ENCODE measurements at regions not wholly inside any gene's neighbourhood (a gene's known extent, or its start where the extent isn't known, plus 50 kb on each side); places are given as distances from the start of the nearest gene placed in this dataset.
A peak's percentile ranks its signal among the peaks of the same experiment; 100 is the strongest.

DNA sequence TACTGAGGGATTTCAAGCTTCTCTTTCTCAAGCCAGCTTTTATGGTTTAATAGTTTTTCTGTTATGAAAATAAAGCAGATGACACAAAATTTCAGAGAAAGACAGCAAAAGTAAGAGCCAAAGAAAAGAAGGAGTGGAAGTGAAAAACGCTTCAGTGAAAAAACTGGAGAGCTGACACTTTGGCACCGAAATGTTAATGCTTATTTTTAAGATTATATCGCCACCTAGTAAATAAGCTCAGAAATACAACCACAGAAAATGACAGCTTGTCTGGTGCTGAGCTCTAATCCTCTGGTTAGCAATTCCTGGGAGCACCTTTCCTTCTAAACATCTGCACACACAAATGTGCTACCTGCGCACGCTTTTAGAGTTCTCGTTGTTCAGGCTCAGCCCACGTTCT, 101.6 kb downstream of the ZPLD1 start:
- H3K36me3 ChIP-seq: no peaks in the 10 kb centered on the region
- no peaks in the 10 kb centered on the region for H3K27me3 ChIP-seq
- no peak overlapping the region for H3K27ac ChIP-seq
- intact Hi-C loops (cut with DNase I): loop anchor here (1.0 to 5.0 kb wide), 2 partner anchors 307 to 729 kb away; no protein-coding TSS in a partner anchor
- no peaks in the 10 kb centered on the region for H3K4me1 ChIP-seq
- no peak overlapping the region for H3K4me3 ChIP-seq
- TF ChIP-seq, protein P1, sequence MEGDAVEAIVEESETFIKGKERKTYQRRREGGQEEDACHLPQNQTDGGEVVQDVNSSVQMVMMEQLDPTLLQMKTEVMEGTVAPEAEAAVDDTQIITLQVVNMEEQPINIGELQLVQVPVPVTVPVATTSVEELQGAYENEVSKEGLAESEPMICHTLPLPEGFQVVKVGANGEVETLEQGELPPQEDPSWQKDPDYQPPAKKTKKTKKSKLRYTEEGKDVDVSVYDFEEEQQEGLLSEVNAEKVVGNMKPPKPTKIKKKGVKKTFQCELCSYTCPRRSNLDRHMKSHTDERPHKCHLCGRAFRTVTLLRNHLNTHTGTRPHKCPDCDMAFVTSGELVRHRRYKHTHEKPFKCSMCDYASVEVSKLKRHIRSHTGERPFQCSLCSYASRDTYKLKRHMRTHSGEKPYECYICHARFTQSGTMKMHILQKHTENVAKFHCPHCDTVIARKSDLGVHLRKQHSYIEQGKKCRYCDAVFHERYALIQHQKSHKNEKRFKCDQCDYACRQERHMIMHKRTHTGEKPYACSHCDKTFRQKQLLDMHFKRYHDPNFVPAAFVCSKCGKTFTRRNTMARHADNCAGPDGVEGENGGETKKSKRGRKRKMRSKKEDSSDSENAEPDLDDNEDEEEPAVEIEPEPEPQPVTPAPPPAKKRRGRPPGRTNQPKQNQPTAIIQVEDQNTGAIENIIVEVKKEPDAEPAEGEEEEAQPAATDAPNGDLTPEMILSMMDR (IDR thresholded peaks at IDR 0.05): peak; percentile 15 to 52 (median 18)
- H3K9me3 ChIP-seq: no peaks in the 10 kb centered on the region
- no peak for DNase-seq (ENCODE audit: low spot score in 2 of 2)

- Histone ChIP-seq H3K36me3 (no peaks in the 10 kb centered on the region), H3K27ac (no peak overlapping the region), H3K27me3 (no peaks in the 10 kb centered on the region), H3K9me3 (no peaks in the 10 kb centered on the region), H3K4me1 (no peaks in the 10 kb centered on the region), H3K4me3 (no peak overlapping the region)
- no peak for DNase-seq (ENCODE audit: low spot score in 2 of 2)
- intact Hi-C loops (cut with DNase I): loop anchor here (5.0 kb wide), 1 partner anchor 730 kb away; no protein-coding TSS in a partner anchor
- TF ChIP-seq, protein P1 (IDR thresholded peaks at IDR 0.05): no peak
Observed at GRCh38 chr3:102537123-102537522, 102.3 kb downstream of the ZPLD1 start.

DNA sequence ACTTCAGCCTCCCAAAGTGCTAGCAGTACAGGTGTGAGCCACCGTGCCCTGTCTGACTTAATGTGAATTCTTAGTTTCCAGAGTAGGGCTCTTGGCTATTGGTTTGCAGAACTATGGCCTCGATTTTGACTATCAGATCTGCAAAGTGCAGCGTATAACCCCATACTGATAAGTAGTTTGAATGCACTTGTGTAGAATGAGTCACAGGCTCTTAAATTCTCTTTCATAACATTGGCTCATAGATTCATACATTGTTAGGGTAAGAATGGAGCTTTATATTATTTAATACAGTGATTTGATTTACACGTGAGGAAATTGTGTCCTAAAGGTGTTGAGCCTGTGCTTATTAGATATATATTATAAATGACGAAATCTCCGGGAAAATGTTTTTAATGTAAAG, 109.9 kb downstream of the ZPLD1 start:
- intact Hi-C loops (cut with DNase I): no loop called here
- no peaks in the 10 kb centered on the region for H3K36me3 ChIP-seq
- TF ChIP-seq, protein P1 (IDR thresholded peaks at IDR 0.05): no peak

GRCh38 chr3:102545276-102545675, 110.5 kb downstream of the ZPLD1 start:
- H3K9me3 ChIP-seq: no peaks in the 10 kb centered on the region
- no peak overlapping the region for H3K4me3 ChIP-seq
- intact Hi-C loops (cut with DNase I): no loop called here
- DNase-seq (ENCODE audit: low spot score in 2 of 2): no peak
- TF ChIP-seq, protein P1 (IDR thresholded peaks at IDR 0.05): no peak
- H3K27ac ChIP-seq: no peak overlapping the region
- no peaks in the 10 kb centered on the region for H3K27me3 ChIP-seq
- H3K4me1 ChIP-seq: no peaks in the 10 kb centered on the region
- no peaks in the 10 kb centered on the region for H3K36me3 ChIP-seq

More for the DNA sequence above, 109.9 kb downstream of the ZPLD1 start:
- H3K27ac ChIP-seq: no peak overlapping the region
- H3K4me3 ChIP-seq: no peak overlapping the region
- DNase-seq (ENCODE audit: low spot score in 2 of 2): no peak
- H3K4me1 ChIP-seq: no peaks in the 10 kb centered on the region
- no peaks in the 10 kb centered on the region for H3K9me3 ChIP-seq
- H3K27me3 ChIP-seq: no peaks in the 10 kb centered on the region

GRCh38 chr3:102553876-102554275, 119.1 kb downstream of the ZPLD1 start:
- TF ChIP-seq, protein P1 (IDR thresholded peaks at IDR 0.05): no peak
- DNase-seq (ENCODE audit: low spot score in 2 of 2): no peak
- Histone ChIP-seq H3K27ac (no peak overlapping the region), H3K4me1 (no peaks in the 10 kb centered on the region), H3K27me3 (no peaks in the 10 kb centered on the region), H3K9me3 (no peaks in the 10 kb centered on the region), H3K36me3 (no peaks in the 10 kb centered on the region), H3K4me3 (no peak overlapping the region)
- intact Hi-C loops (cut with DNase I): no loop called here

- no peaks in the 10 kb centered on the region for H3K4me1 ChIP-seq
- TF ChIP-seq, protein P1 (IDR thresholded peaks at IDR 0.05): no peak
- H3K27ac ChIP-seq: no peak overlapping the region
- no peak for DNase-seq (ENCODE audit: low spot score in 2 of 2)
- H3K4me3 ChIP-seq: no peak overlapping the region
- no peaks in the 10 kb centered on the region for H3K27me3 ChIP-seq
- no peaks in the 10 kb centered on the region for H3K9me3 ChIP-seq
- H3K36me3 ChIP-seq: no peaks in the 10 kb centered on the region
- intact Hi-C loops (cut with DNase I): no loop called here
Observed at GRCh38 chr3:102570511-102570910, 135.7 kb downstream of the ZPLD1 start.

Measured in ascending aorta (tissue), 2 donors.